ENCODE measurements at regions not wholly inside any gene's neighbourhood (a gene's known extent, or its start where the extent isn't known, plus 50 kb on each side); places are given as distances from the start of the nearest gene placed in this dataset.

DNA sequence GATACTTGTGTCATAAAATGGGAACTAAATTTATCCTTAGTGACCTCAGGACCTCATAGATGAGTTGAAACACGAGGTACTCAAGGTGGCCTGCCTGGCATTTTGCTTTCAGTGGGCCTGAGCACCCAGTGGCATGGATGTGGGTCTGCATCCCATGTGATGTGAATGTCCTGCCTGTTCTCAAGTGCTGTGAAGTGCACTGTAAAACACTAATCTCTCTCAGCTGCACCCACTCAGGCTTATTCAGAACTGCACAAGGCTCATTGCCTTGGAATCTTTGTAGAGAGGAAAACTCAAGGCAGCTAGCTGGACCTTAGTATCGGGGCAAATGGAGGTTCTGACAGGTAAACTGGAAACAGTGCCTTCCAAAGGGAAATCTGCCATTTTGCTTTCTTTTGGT, 767.0 kb downstream of the TUSC7 start:
- TF ChIP-seq, protein P1, sequence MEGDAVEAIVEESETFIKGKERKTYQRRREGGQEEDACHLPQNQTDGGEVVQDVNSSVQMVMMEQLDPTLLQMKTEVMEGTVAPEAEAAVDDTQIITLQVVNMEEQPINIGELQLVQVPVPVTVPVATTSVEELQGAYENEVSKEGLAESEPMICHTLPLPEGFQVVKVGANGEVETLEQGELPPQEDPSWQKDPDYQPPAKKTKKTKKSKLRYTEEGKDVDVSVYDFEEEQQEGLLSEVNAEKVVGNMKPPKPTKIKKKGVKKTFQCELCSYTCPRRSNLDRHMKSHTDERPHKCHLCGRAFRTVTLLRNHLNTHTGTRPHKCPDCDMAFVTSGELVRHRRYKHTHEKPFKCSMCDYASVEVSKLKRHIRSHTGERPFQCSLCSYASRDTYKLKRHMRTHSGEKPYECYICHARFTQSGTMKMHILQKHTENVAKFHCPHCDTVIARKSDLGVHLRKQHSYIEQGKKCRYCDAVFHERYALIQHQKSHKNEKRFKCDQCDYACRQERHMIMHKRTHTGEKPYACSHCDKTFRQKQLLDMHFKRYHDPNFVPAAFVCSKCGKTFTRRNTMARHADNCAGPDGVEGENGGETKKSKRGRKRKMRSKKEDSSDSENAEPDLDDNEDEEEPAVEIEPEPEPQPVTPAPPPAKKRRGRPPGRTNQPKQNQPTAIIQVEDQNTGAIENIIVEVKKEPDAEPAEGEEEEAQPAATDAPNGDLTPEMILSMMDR (IDR thresholded peaks at IDR 0.05; ENCODE audit: borderline replicate concordance, extremely low read depth, low read length, poor library complexity, severe bottlenecking): no peak
- TF ChIP-seq EZH2 (IDR thresholded peaks at IDR 0.05; ENCODE audit: borderline replicate concordance, low read depth, low read length, severe bottlenecking): no peak
